GM21529 (cell line): ENCODE measurements at regions not wholly inside any gene's neighbourhood (a gene's known extent, or its start where the extent isn't known, plus 50 kb on each side); places are given as distances from the start of the nearest gene placed in this dataset.
"Not testable (repeated sequence)": the region's sequence is repeated elsewhere in the genome, so short reads cannot be mapped to it uniquely, and the experiment has no call there.

Experiments
- ATAC-seq: cut with Tn5 transposase; IDR thresholded peaks from one replicate; pipeline ENCODE4 v1.9.1; 2021; ENCODE audit not compliant: unreplicated experiment

- ATAC-seq, result no peak
These were observed 52.6 kb upstream of the AGA start for GRCh38 chr4:177494791-177495190.

GRCh38 chr4:177495626-177496025 lies 53.4 kb upstream of the AGA start:
- ATAC-seq, result not testable (repeated sequence)

- no peak for ATAC-seq
These were observed 57.3 kb upstream of the AGA start for GRCh38 chr4:177499537-177499936.

GRCh38 chr4:177505171-177505615 lies 63.0 kb upstream of the AGA start:
- ATAC-seq, result no peak

GRCh38 chr4:177508662-177509061 lies 66.4 kb upstream of the AGA start:
- ATAC-seq, result no peak

GRCh38 chr4:177509226-177509745 lies 67.0 kb upstream of the AGA start:
- no peak for ATAC-seq

GRCh38 chr4:177511611-177512010 lies 69.4 kb upstream of the AGA start:
- no peak for ATAC-seq

GRCh38 chr4:177512646-177513045 lies 70.4 kb upstream of the AGA start:
- no peak for ATAC-seq

- ATAC-seq, result no peak
These were observed 75.6 kb upstream of the AGA start for GRCh38 chr4:177517862-177518261.

GRCh38 chr4:177519481-177520260 lies 77.4 kb upstream of the AGA start:
- no peak for ATAC-seq

- no peak for ATAC-seq
These were observed 86.4 kb upstream of the AGA start for GRCh38 chr4:177528620-177529019.

GRCh38 chr4:177530561-177530960 lies 88.3 kb upstream of the AGA start:
- no peak for ATAC-seq

- no peak for ATAC-seq
These were observed 90.1 kb upstream of the AGA start for GRCh38 chr4:177532358-177532757.

- not testable (repeated sequence) for ATAC-seq
These were observed 92.6 kb upstream of the AGA start for GRCh38 chr4:177534841-177535240.

GRCh38 chr4:177546745-177547144 lies 104.5 kb upstream of the AGA start:
- no peak for ATAC-seq

GRCh38 chr4:177547985-177548384 lies 105.7 kb upstream of the AGA start:
- ATAC-seq, result no peak

- peak; percentile 52 for ATAC-seq
These were observed 112.9 kb upstream of the AGA start for GRCh38 chr4:177555007-177555574.

- no peak for ATAC-seq
These were observed 115.2 kb upstream of the AGA start for GRCh38 chr4:177557416-177557815.

GRCh38 chr4:177558995-177559394 lies 116.8 kb upstream of the AGA start:
- no peak for ATAC-seq

GRCh38 chr4:177562163-177562562 lies 119.9 kb upstream of the AGA start:
- no peak for ATAC-seq

GRCh38 chr4:177562859-177563258 lies 120.6 kb upstream of the AGA start:
- no peak for ATAC-seq

- ATAC-seq, result no peak
These were observed 124.5 kb upstream of the AGA start for GRCh38 chr4:177566691-177567090.
